ENCODE measurements at regions not wholly inside any gene's neighbourhood (a gene's known extent, or its start where the extent isn't known, plus 50 kb on each side); places are given as distances from the start of the nearest gene placed in this dataset.

- no peak for DNase-seq
Measured at GRCh38 chr21:14716761-14717396, 170.8 kb upstream of the SAMSN1 start.

- DNase-seq: no peak
Measured at GRCh38 chr21:14713109-14713508, 167.0 kb upstream of the SAMSN1 start.

GRCh38 chr21:14712121-14712715, 166.1 kb upstream of the SAMSN1 start:
- no peak for DNase-seq

- DNase-seq: no peak
Measured at GRCh38 chr21:14711287-14711686, 165.2 kb upstream of the SAMSN1 start.

- DNase-seq: no peak
Measured at GRCh38 chr21:14707511-14708020, 161.5 kb upstream of the SAMSN1 start.

- no peak for DNase-seq
Measured at GRCh38 chr21:14706712-14707510, 160.8 kb upstream of the SAMSN1 start.

- DNase-seq: no peak
Measured at GRCh38 chr21:14699433-14700407, 153.6 kb upstream of the SAMSN1 start.

GRCh38 chr21:14697769-14698168, 151.7 kb upstream of the SAMSN1 start:
- DNase-seq: no peak

GRCh38 chr21:14694817-14695216, 148.7 kb upstream of the SAMSN1 start:
- no peak for DNase-seq

GRCh38 chr21:14693997-14694396, 147.9 kb upstream of the SAMSN1 start:
- DNase-seq: no peak

- DNase-seq: no peak
Measured at GRCh38 chr21:14691914-14692313, 145.8 kb upstream of the SAMSN1 start.

- DNase-seq: peak; percentile 7 to 21
Measured at GRCh38 chr21:14690886-14691285, 144.8 kb upstream of the SAMSN1 start.

- DNase-seq: no peak
Measured at GRCh38 chr21:14688936-14689335, 142.8 kb upstream of the SAMSN1 start.

GRCh38 chr21:14688412-14688811, 142.3 kb upstream of the SAMSN1 start:
- DNase-seq: no peak

GRCh38 chr21:14687268-14687625, 141.1 kb upstream of the SAMSN1 start:
- DNase-seq: no peak

GRCh38 chr21:14686466-14687267, 140.6 kb upstream of the SAMSN1 start:
- DNase-seq: no peak

GRCh38 chr21:14685568-14685967, 139.5 kb upstream of the SAMSN1 start:
- DNase-seq: no peak

- no peak for DNase-seq
Measured at GRCh38 chr21:14684071-14684470, 138.0 kb upstream of the SAMSN1 start.

GRCh38 chr21:14683063-14683462, 136.9 kb upstream of the SAMSN1 start:
- DNase-seq: no peak

- DNase-seq: no peak
Measured at GRCh38 chr21:14678973-14679574, 133.0 kb upstream of the SAMSN1 start.

GRCh38 chr21:14677639-14678179, 131.6 kb upstream of the SAMSN1 start:
- DNase-seq: no peak
